Stimulated activated CD8-positive, alpha-beta memory T cell treated with anti-CD3 and anti-CD28 coated beads, Interleukin-4, amount 100 ng/mL, for 48 hours (primary cell): ENCODE measurements at regions not wholly inside any gene's neighbourhood (a gene's known extent, or its start where the extent isn't known, plus 50 kb on each side); places are given as distances from the start of the nearest gene placed in this dataset.

Experiments used
- DNase-seq: peaks from one replicate; pipeline ENCODE4 v3.0.0-alpha.2; 2020

GRCh38 chr17:62880120-62880519, 72.0 kb upstream of the MARCHF10 start:
- no peak for DNase-seq

- no peak for DNase-seq
These were observed 68.7 kb upstream of the MARCHF10 start for GRCh38 chr17:62876673-62877405.

- DNase-seq, result no peak
These were observed 67.9 kb upstream of the MARCHF10 start for GRCh38 chr17:62876063-62876462.

GRCh38 chr17:62875296-62875695, 67.2 kb upstream of the MARCHF10 start:
- no peak for DNase-seq

DNA sequence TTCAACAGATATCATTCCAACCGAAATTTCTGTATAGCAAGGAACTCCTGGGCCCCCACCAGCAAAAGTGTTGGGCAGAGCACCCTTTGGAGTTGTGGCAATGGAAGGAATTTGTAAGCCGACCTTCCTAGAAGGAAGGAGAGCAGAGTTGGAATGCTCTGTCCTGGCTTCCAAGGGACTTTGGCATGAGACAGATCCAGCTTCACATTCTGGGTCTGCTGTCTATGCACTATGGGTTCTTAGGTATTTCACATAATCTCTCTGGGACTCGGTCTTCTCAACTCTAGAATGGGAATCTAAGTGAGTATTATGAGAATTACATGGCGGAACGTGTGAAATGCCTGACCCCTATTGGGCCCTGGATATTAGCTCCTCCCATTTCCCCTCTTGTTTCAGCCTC, 63.2 kb upstream of the MARCHF10 start:
- DNase-seq, result no peak

DNA sequence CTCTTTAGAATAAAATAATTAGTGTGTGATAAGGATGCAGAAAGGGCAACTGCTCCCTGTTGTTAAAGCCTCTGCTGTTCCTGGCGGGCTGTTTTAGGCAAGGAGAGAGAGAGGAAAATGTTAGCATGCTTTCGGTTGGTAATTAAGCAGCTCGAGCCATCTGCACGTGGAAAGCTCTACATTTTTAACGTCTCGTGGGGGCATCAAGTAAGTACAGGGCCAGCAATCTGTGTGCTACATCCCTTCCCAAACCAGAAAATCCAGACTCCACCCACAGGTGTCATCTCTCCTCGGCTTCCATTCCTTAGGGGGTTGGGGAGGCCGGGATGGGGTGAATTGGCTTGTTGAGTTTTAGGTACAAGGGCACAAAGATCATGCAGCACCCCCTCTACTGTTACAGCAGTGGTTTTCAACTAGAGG, 62.4 kb upstream of the MARCHF10 start:
- DNase-seq, result no peak

DNA sequence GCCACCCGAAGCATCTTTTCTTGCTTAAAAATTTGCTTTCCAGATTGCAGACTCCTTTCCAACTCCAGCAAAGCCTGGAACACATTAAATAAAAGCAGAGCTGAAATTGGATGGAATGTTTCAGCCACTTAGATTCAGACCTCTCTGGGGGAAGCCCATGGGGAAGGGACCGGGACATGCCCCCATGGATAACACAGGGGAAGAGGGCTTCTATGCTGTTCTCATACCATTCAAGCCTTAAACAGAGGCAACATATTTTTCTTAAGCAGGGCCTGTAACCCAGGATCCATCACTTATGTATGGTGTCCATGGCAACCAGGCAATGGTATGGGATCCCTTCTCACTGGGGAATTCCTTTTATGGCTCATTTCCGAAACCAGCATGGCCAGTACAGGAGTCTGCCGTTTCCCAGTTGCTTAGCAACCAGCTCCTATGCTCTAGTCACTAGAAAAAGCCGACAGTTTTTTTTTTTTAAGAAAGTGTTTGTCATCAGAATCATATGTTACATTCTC, 62.0 kb upstream of the MARCHF10 start:
- DNase-seq, result no peak

DNA sequence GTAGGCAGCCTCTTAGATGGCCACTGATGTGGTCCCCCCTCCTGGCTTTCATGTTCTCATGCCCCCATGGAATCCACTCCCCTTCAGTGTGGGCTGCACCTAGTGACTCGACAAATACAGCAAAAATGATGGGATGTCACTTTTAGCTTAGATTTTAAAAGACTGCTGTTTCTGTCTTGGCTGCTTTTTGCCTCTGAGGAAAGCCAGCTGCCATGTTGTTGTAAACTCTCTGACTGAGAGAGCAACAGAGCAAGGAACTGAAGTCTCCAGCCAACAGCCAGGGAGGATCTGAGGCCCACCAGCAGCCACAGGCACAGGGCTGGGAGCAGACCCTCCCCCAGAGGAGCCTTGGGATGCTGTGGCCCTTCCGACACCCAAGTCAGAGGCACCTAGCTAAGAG, 60.6 kb upstream of the MARCHF10 start:
- DNase-seq, result no peak

DNA sequence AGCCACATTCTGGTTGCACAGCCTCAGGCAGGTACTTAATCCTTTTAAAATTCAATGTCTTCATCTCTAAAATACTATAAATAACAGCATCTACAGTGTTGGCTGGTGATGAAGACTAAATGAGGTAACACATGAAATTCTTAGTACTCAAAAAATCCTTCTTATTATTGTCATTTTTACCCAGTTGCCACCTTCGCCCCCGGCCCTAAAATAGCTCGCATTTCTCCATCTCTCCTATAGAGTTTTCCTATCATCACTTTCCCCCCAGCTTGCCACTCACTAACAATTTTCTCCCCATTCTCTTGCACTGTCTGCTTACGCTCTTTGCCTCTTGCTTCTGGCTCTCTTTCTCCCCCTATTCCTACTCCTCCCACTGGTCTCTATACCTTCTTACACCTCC, 59.9 kb upstream of the MARCHF10 start:
- DNase-seq, result no peak

DNA sequence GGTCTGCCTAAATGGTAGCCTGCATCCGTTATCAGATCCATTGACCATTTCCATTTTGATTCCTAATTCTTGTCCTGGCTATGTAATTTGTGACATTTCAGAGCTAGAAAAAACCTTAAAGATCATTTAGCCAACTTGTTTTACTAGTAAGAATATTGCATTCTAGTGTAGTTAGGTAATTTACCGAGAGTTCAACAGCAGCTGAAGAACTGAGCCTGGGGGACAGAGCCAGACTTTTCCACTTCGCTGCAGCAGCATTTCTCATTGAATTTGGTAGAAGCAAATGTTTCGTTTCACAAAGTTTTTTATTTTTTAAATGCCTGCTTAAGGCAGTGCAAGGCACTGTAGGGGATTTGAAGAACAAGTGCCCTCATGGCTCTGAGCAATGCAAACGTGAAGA, 59.2 kb upstream of the MARCHF10 start:
- no peak for DNase-seq

DNA sequence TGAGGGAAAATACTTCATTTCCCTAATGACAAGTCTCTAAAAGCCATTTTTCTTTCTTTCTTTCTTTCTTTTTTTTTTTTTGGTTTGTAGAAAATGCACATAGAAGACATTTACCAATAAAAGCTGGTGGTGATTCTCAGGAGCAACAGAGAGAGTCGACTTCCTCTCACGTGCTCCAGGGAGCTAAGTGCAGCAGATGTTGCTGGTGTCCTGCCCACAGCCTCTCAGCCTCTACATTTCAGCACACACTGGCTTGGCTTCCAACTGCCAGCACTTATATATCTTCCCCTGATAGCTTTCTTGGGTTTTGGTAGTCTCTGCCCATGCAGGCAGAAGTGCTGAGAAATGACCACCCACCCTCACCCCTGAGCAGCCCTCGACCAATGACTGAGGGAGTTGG, 58.4 kb upstream of the MARCHF10 start:
- no peak for DNase-seq

GRCh38 chr17:62865586-62865985, 57.5 kb upstream of the MARCHF10 start:
- DNase-seq, result no peak

DNA sequence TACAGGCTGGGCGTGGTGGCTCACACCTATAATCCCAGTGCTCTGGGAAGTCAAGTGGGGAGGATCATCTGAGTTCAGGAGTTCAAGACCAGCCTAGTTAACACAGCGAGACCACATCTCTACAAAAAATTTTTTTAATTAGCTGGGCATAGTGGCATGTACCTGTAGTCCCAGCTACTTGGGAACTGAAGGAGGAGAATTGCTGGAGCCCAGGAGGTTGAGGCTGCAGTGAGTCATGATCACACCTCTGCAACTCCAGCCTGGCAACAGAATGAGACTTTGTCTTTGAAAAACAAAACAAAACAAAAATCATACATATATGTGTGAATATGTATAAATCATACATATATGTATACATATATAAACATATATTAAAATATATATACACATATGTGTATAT, 54.1 kb upstream of the MARCHF10 start:
- no peak for DNase-seq

DNA sequence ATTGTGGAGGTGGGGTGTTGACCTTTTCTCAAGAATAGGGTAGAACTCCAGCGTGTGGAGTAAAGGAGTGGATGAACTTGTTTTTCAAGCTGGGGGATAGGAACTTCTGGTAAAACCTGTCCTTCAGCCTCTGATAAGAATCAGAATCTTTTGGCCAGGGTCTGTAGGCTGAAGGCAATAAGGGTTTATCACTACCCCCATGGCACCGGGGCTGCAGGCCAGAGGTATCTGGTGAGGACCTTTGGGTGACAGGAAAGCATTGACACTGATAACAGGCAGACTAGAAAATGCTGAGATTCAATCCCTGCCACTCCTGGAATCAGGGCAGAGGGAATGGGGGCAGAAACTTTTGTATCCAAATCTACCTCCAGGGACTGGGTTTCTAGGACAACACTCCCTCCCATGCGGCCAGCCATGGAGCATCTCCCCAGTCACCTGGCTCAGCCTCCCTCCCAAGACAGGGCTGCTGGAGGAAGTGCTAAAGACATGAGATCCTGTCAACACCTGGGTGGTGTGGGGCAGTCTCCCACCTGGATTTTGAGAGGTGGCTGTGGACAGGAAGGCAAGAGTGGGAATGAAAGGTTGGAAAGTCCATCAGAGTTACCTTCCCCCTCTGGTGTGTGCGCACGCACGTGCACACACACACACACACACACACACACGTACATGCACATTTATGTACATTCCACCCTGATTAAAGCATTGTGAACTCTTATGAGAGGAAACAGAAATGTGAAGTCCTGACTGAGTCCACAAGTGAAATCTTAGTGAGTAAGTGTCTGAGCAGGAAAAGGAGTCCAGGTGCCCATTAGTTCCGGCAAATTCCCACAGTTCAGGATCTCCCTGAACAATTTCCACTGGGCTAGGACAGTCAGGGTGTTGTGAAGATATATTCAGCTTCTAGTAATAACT, 53.1 kb upstream of the MARCHF10 start:
- DNase-seq, result no peak

DNA sequence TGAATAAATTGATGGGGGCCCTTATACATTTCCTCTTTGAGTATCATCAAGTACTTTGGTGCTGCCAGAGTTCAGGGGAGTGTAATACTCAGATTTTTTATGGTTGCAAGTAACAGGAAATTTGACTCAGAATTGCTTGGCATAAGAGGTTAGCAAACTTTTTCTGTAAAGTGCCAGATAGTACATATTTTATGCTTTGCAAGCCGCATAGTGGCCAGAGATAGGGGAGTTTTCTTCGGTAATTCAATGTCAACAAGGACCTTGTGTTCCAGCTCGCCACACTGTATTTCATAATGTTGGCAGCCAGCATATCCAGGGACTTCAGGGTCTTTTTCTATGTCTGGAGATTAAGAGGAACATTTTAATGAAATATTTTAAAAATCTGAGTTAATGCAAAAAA, 51.0 kb upstream of the MARCHF10 start:
- no peak for DNase-seq
